HepG2 (cell line): ENCODE measurements at regions not wholly inside any gene's neighbourhood (a gene's known extent, or its start where the extent isn't known, plus 50 kb on each side); places are given as distances from the start of the nearest gene placed in this dataset.

Experiments
- ATAC-seq: fragments of 200-7000 bp; cut with Tn5 transposase; 3 replicates; pipeline ENCODE4 v1.9.1; 2020; ENCODE audit warnings: mild to moderate bottlenecking, moderate library complexity
- BruUV-seq: library from RNA; stranded (reverse); fragments of 400-500 nt; replicated peaks from 2 replicates; lab custom pipeline; 2021; lab: Mats Ljungman, UMichigan
- CTCF ChIA-PET: fragments of 300-600 bp; formaldehyde crosslinking; extraction: SDS; loops from one replicate; lab custom pipeline; 2021; ENCODE audit warnings: low total read pairs, inconsistent platforms, low intra/inter-chr PET ratio; lab: Yijun Ruan, JAX
- POLR2A ChIA-PET: fragments of 350-600 bp; sonication (Branson Sonifier 250); formaldehyde crosslinking; loops from one replicate; lab custom pipeline; 2020; ENCODE audit warnings: antibody characterized with exemption, inconsistent platforms; lab: Yijun Ruan, JAX
- DNase-seq: peaks from one replicate; pipeline ENCODE4 v3.0.0-alpha.2; 2015; ENCODE audit warnings: low spot score
- FAIRE-seq: peaks from 3 replicates; lab custom pipeline; 2011; peaks lifted over from hg19 to GRCh38; lab: Jason Lieb, UNC
- H2AFZ ChIP-seq: one replicate; pipeline ENCODE4 v1.6.1; 2011; ENCODE audit warnings: low read length, inconsistent platforms
- H3K27ac ChIP-seq: fragments of 300-600 bp; 3 replicates; pipeline ENCODE4 v1.8.0; 2011; ENCODE audit warnings: mixed run types, mild to moderate bottlenecking, mixed read lengths, low read length, inconsistent platforms; ENCODE audit not compliant: insufficient read depth; ENCODE audit errors: extremely low read length
- H3K27me3 ChIP-seq, 2 experiments: fragments of 200-600 bp in 1 of 2; 2 replicates in 1 of 2; 3 replicates in 1 of 2; pipeline versions ENCODE4 v1.6.0 to v1.8.0; 2011; ENCODE audit warnings: low read length in 2 of 2, mild to moderate bottlenecking in 2 of 2, moderate library complexity in 2 of 2, inconsistent platforms in 1 of 2; ENCODE audit not compliant: insufficient read depth in 2 of 2, control insufficient read depth in 1 of 2
- H3K36me3 ChIP-seq, 2 experiments: fragments of 200-600 bp in 1 of 2; replicated peaks in 1 of 2; 2 replicates in 1 of 2; 3 replicates in 1 of 2; pipeline versions ENCODE4 v1.5.1 to v1.8.0; 2011; ENCODE audit warnings: low read length in 2 of 2, inconsistent platforms in 1 of 2; ENCODE audit not compliant: insufficient read depth in 2 of 2, control insufficient read depth in 1 of 2
- H3K4me1 ChIP-seq: 2 replicates; pipeline ENCODE4 v1.5.1; 2012; ENCODE audit warnings: low read length, inconsistent platforms; ENCODE audit not compliant: insufficient read depth
- H3K4me2 ChIP-seq: 2 replicates; pipeline ENCODE4 v1.6.0; 2011; ENCODE audit warnings: low read depth, low read length, inconsistent platforms
- H3K4me3 ChIP-seq, 3 experiments: fragments of 200-600 bp in 1 of 3; sonication (generic), shearing (Covaris generic) in 1 of 3; replicated peaks in 1 of 3; 2 replicates each; pipeline ENCODE4 v1.5.1; 2011 to 2016; ENCODE audit warnings: low read length in 3 of 3, inconsistent platforms in 2 of 3, low read depth in 2 of 3, mild to moderate bottlenecking in 2 of 3, control low read depth in 1 of 3, mixed read lengths in 1 of 3; ENCODE audit not compliant: insufficient read depth in 1 of 3
- H3K79me2 ChIP-seq: one replicate; pipeline ENCODE4 v1.6.1; 2011; ENCODE audit warnings: low read length, inconsistent platforms; ENCODE audit not compliant: insufficient read depth
- H3K9ac ChIP-seq: 2 replicates; pipeline ENCODE4 v1.6.0; 2011; ENCODE audit warnings: mild to moderate bottlenecking, low read depth, low read length, inconsistent platforms; ENCODE audit not compliant: insufficient read depth
- H3K9me3 ChIP-seq: 2 replicates; pipeline ENCODE4 v1.5.1; 2012; ENCODE audit warnings: mild to moderate bottlenecking, low read length
- H4K20me1 ChIP-seq: 2 replicates; pipeline ENCODE4 v1.6.0; 2011; ENCODE audit warnings: inconsistent platforms, mild to moderate bottlenecking, low read length, moderate library complexity; ENCODE audit not compliant: insufficient read depth
- AKAP8 ChIP-seq: sonication (generic); formaldehyde crosslinking; IDR thresholded peaks from 2 replicates; pipeline ENCODE4 v1.5.1; 2020; ENCODE audit warnings: mild to moderate bottlenecking, missing genetic modification reagents
- ATF7 ChIP-seq, 2 experiments: fragments of 450-650 bp in 1 of 2; sonication (generic) in 1 of 2; formaldehyde crosslinking in 1 of 2; IDR thresholded peaks; 2 replicates each; pipeline versions ENCODE4 v1.4.0 to v1.6.1; 2016 to 2020; ENCODE audit warnings: antibody characterized with exemption in 1 of 2, mild to moderate bottlenecking in 1 of 2, missing genetic modification reagents in 1 of 2
- FOSL2 ChIP-seq: sonication (generic); formaldehyde crosslinking; IDR thresholded peaks from 2 replicates; pipeline ENCODE4 v1.4.0; 2020; ENCODE audit warnings: missing genetic modification reagents
- NFE2L1 ChIP-seq: sonication (generic); formaldehyde crosslinking; IDR thresholded peaks from 2 replicates; pipeline ENCODE4 v1.4.0; 2020; ENCODE audit warnings: missing genetic modification reagents, mild to moderate bottlenecking, borderline replicate concordance
- RXRB ChIP-seq: IDR thresholded peaks from 2 replicates; pipeline ENCODE4 v1.6.1; 2016; ENCODE audit warnings: borderline replicate concordance, missing genetic modification reagents, missing compliant biosample characterization
- SNAI1 ChIP-seq: sonication (generic); formaldehyde crosslinking; IDR thresholded peaks from 2 replicates; pipeline ENCODE4 v1.5.0; 2020; ENCODE audit warnings: mild to moderate bottlenecking, missing genetic modification reagents, borderline replicate concordance
- TEAD2 ChIP-seq: sonication (generic); formaldehyde crosslinking; IDR thresholded peaks from 2 replicates; pipeline ENCODE4 v1.9.0; 2021; ENCODE audit warnings: missing genetic modification reagents
- ZBTB26 ChIP-seq: IDR thresholded peaks from 2 replicates; pipeline ENCODE4 v1.6.1; 2016; ENCODE audit warnings: missing compliant biosample characterization, missing genetic modification reagents, borderline replicate concordance
- ZFY ChIP-seq: sonication (generic); formaldehyde crosslinking; IDR thresholded peaks from 2 replicates; pipeline ENCODE4 v1.4.0; 2020; ENCODE audit warnings: missing genetic modification reagents
- ZNF3 ChIP-seq: IDR thresholded peaks from 2 replicates; pipeline ENCODE4 v1.7.0; 2017; ENCODE audit warnings: inconsistent platforms
- ZSCAN20 ChIP-seq: sonication (generic); formaldehyde crosslinking; IDR thresholded peaks from 2 replicates; pipeline ENCODE4 v1.4.0; 2020; ENCODE audit warnings: missing genetic modification reagents, mild to moderate bottlenecking, borderline replicate concordance
- ZSCAN22 ChIP-seq: sonication (generic); formaldehyde crosslinking; IDR thresholded peaks from 2 replicates; pipeline ENCODE4 v1.4.0; 2020; ENCODE audit warnings: mild to moderate bottlenecking, missing genetic modification reagents
- ZSCAN5A ChIP-seq: sonication (generic); formaldehyde crosslinking; IDR thresholded peaks from 2 replicates; pipeline ENCODE4 v1.8.0; 2022; ENCODE audit warnings: mild to moderate bottlenecking, missing genetic modification reagents, borderline replicate concordance
- WGBS: methylation state at CpG from one replicate; pipeline ENCODE4 v1.1.6; 2017; ENCODE audit warnings: low lambda C conversion rate; 5-methylcytosine and 5-hydroxymethylcytosine counted together
- in situ Hi-C: cut with HindIII; loops from 2 replicates; pipeline ENCODE4 v1.10.0; 2017; ENCODE audit warnings: low pct_unique_long_range_greater_than_20kb; ENCODE audit not compliant: extremely low pct_ligation_motif_present
- intact Hi-C: fragments of 100-400 bp; cut with micrococcal nuclease; formaldehyde crosslinking; loops from one replicate; pipeline ENCODE4 v1.10.0; 2022; ENCODE audit not compliant: unreplicated experiment

- in situ Hi-C loops (no loop called here), intact Hi-C loops (no loop called here)
- ChIA-PET POLR2A (no interaction called here), CTCF (no interaction called here)
- BruUV-seq, result no TSS peak
- ATAC-seq (no peak), DNase-seq (no peak), FAIRE-seq (no peak)
- H3K4me1 ChIP-seq, result no peaks in the 10 kb centered on the region
- no peaks in the 10 kb centered on the region for H3K9me3 ChIP-seq
- 0% methylated on average over 1 of the region's 1 CpG for WGBS
- H2AFZ ChIP-seq, result no peak overlapping the region
- no peaks in the 10 kb centered on the region for H3K79me2 ChIP-seq
- no peak overlapping the region for H3K9ac ChIP-seq
- no peaks in the 10 kb centered on the region for H3K27me3 ChIP-seq
- no peaks in the 10 kb centered on the region for H4K20me1 ChIP-seq
- no peak overlapping the region for H3K4me2 ChIP-seq
- no peak overlapping the region for H3K27ac ChIP-seq
- no peaks in the 10 kb centered on the region for H3K36me3 ChIP-seq
- H3K4me3 ChIP-seq, result no peak overlapping the region
- no peak for TF ChIP-seq ATF7 (IDR thresholded peaks at IDR 0.05)
- TF ChIP-seq ATF7 (CRISPR knock-in tag; IDR thresholded peaks at IDR 0.05), result no peak
- no peak for TF ChIP-seq ZSCAN22 (CRISPR knock-in tag)
- no peak for TF ChIP-seq ZNF3 (CRISPR knock-in tag)
- no peak for TF ChIP-seq ZSCAN20 (CRISPR knock-in tag)
- no peak for TF ChIP-seq SNAI1
- TF ChIP-seq ZBTB26 (CRISPR knock-in tag), result no peak
Observed at GRCh38 chr3:154987846-154988245, 92.3 kb upstream of the MME start.

- Histone ChIP-seq H3K4me3 (no peak overlapping the region), H3K9me3 (0 out of 2 replicates have a peak, but pooled peaks cover 4% of the 10 kb centered on the region), H3K27ac (no peak overlapping the region), H3K27me3 (no peaks in the 10 kb centered on the region), H3K4me2 (no peak overlapping the region), H2AFZ (no peak overlapping the region), H3K9ac (no peak overlapping the region), H3K36me3 (no peaks in the 10 kb centered on the region), H4K20me1 (no peaks in the 10 kb centered on the region), H3K4me1 (no peaks in the 10 kb centered on the region), H3K79me2 (no peaks in the 10 kb centered on the region)
- ChIA-PET CTCF (no interaction called here), POLR2A (no interaction called here)
- intact Hi-C loops, result no loop called here
- no peak for ATAC-seq
- no peak for FAIRE-seq
- TF ChIP-seq TEAD2 (CRISPR knock-in tag) (no peak), FOSL2 (CRISPR knock-in tag) (no peak), AKAP8 (CRISPR knock-in tag) (no peak), ZFY (CRISPR knock-in tag) (no peak), RXRB (CRISPR knock-in tag) (no peak), NFE2L1 (CRISPR knock-in tag) (no peak), ZSCAN5A (CRISPR knock-in tag) (no peak)
- BruUV-seq, result no TSS peak
- in situ Hi-C loops, result no loop called here
- 19% methylated on average over 1 of the region's 1 CpG for WGBS
- DNase-seq, result no peak
Observed at GRCh38 chr3:154981664-154982063, 98.5 kb upstream of the MME start.
